ENCODE measurements at regions not wholly inside any gene's neighbourhood (a gene's known extent, or its start where the extent isn't known, plus 50 kb on each side); places are given as distances from the start of the nearest gene placed in this dataset.

DNA sequence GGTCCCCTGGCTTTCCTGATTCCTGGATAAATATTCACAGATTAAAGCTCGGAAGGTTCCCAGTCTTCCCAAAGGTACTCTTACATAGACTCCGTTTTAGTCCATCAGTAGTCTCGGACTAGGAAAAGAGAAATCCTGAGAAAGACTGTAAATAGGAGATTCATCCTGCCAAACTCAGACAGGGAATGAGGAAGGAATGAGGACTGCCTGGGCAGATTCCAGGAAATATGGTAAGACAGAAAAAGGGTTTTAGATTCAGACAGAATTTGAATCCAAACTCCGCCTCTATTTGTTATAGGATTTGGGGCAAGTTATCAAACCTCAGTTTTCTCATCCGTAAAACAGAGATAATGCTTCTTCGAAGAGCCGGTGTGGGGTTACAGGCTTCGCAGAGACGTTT lies 77.8 kb upstream of the VGLL4 start:
- TF ChIP-seq, protein P1, sequence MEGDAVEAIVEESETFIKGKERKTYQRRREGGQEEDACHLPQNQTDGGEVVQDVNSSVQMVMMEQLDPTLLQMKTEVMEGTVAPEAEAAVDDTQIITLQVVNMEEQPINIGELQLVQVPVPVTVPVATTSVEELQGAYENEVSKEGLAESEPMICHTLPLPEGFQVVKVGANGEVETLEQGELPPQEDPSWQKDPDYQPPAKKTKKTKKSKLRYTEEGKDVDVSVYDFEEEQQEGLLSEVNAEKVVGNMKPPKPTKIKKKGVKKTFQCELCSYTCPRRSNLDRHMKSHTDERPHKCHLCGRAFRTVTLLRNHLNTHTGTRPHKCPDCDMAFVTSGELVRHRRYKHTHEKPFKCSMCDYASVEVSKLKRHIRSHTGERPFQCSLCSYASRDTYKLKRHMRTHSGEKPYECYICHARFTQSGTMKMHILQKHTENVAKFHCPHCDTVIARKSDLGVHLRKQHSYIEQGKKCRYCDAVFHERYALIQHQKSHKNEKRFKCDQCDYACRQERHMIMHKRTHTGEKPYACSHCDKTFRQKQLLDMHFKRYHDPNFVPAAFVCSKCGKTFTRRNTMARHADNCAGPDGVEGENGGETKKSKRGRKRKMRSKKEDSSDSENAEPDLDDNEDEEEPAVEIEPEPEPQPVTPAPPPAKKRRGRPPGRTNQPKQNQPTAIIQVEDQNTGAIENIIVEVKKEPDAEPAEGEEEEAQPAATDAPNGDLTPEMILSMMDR (IDR thresholded peaks at IDR 0.05): no peak
- ChIA-PET POLR2A (no interaction called here), CTCF (no interaction called here)
- intact Hi-C loops (cut with micrococcal nuclease): no loop called here
- no peak for ATAC-seq
- no peak for DNase-seq
- Mint-ChIP-seq H3K27me3 (peaks cover 19% of the 10 kb centered on the region), H3K27ac (no peak overlapping the region), H3K4me3 (no peak overlapping the region), H3K4me1 (ENCODE audit: low read depth) (peaks cover 16% of the 10 kb centered on the region), H3K9me3 (no peaks in the 10 kb centered on the region), H3K36me3 (ENCODE audit: low read depth) (no peaks in the 10 kb centered on the region)

DNA sequence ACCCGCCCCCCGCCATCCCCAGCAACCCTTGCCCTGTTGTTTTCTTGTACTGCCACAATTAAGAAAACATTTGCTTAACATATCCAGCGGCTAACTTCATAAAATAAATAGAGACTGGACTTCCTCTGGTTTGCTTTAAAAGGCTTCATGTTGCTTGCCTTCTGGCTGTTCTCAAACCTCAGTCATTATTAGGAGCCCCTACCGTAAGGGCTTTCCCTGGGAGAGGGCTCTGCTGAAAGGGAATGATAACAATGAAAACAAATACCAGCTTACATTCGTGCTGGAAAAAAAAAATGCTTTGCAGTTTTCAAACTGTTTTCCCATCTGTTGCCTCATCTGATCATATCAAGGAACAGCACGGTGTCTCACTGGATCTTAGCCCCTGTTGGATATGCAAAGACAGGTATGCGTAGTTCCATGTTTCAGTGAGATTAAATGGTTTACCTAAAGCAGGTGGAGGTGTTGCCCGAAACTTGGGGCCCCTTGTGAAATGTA lies 77.2 kb upstream of the VGLL4 start:
- Mint-ChIP-seq H3K4me3 (peak overlapping the region; percentile 76), H3K4me1 (ENCODE audit: low read depth) (peaks cover 16% of the 10 kb centered on the region), H3K36me3 (ENCODE audit: low read depth) (no peaks in the 10 kb centered on the region), H3K9me3 (no peaks in the 10 kb centered on the region), H3K27me3 (peaks cover 16% of the 10 kb centered on the region), H3K27ac (peak overlapping the region; percentile 27)
- TF ChIP-seq, protein P1 (IDR thresholded peaks at IDR 0.05): no peak
- CTCF ChIA-PET: no interaction called here
- POLR2A ChIA-PET: no interaction called here
- DNase-seq (no peak), ATAC-seq (no peak)
- intact Hi-C loops (cut with micrococcal nuclease): no loop called here

DNA sequence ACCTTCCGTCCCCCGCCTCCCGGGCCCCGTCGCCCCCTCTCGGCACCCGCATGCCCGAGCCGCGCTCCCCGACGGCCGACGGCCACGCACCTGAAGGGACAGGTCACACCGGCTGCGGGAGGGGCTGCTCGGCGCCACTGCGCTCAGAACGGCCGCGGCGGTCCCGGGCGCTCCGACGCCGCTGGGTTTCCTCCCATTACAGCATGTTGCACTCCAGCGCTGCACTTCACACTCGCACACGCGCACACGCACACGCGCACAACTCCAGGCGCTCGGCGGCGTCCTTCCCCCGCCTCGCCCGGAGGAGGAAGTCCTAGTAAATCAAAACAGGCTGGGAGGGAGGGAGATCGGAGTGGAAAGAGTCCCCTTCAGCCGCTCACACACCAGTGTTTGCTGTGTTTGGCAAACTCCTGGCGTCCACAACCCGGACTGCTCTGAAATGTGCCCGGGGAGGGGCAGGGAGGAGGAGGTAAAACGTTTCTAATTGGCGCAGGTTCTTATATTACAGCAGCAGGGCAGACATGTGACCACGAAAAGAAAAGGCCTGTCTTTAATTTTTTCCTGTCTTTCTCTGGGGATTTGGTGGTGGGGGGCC lies 76.7 kb upstream of the VGLL4 start:
- CTCF ChIA-PET: no interaction called here
- Mint-ChIP-seq H3K27me3 (peaks cover 15% of the 10 kb centered on the region), H3K4me3 (peak overlapping the region; percentile 76), H3K4me1 (ENCODE audit: low read depth) (peaks cover 16% of the 10 kb centered on the region), H3K9me3 (no peaks in the 10 kb centered on the region), H3K36me3 (ENCODE audit: low read depth) (no peaks in the 10 kb centered on the region), H3K27ac (peak overlapping the region; percentile 55)
- POLR2A ChIA-PET: no interaction called here
- TF ChIP-seq, protein P1 (IDR thresholded peaks at IDR 0.05): no peak
- intact Hi-C loops (cut with micrococcal nuclease): no loop called here
- peak; percentile 64 for DNase-seq
- peak; percentile 52 for ATAC-seq

DNA sequence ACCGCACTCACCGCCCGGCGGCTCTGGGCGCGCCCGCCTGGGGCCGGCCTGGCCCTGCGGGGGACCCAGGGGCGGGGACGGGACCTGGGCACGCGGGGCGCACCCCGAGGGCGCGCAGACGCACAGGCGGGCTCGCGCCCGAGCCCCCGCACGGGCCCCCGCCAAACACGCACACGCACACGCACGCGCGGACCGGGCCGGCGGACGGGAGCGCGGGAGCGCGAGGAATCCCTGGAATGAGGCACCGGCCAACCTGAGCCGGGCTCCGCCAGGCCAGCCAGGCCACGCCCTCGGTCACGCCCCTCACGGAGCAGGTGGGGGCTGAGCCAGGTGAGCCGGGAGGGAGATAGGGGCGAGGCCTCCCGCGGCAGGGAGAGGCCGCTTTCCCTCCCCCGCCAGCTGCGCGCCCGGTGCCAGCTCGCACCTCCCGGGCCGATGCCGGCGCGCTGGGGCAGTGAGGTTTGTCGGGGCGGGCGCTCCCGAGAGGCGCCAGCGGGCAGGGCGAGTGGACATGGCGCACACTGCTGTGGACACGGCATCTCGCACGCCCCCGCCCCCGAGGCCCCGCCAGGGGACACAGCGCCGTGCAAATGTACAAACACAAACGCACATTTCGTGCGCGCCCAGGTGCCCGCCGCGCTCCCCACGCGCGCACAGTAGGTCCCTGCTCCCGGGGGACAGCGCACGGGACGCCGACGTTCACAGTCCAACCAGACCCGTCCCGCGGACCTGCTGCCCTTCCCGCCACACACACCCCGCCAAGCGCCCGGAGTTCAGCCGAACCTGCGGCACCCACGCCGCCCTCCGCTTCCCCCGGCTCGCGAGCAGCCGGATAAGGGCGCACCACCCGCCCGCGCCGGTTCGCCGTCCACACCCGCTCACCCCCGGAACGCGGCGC lies 75.9 kb upstream of the VGLL4 start:
- intact Hi-C loops (cut with micrococcal nuclease): no loop called here
- TF ChIP-seq, protein P1 (IDR thresholded peaks at IDR 0.05): no peak
- no peaks in the 10 kb centered on the region for H3K9me3 Mint-ChIP-seq
- peak overlapping the region; percentile 91 for H3K4me3 Mint-ChIP-seq
- CTCF ChIA-PET: no interaction called here
- peak; percentile 70 for ATAC-seq
- H3K4me1 Mint-ChIP-seq (ENCODE audit: low read depth): peaks cover 13% of the 10 kb centered on the region
- POLR2A ChIA-PET: interaction anchor here (0.6 kb wide), 1 partner anchor 862 kb away, joined by 3 read pairs; no protein-coding TSS in a partner anchor
- no peaks in the 10 kb centered on the region for H3K36me3 Mint-ChIP-seq (ENCODE audit: low read depth)
- H3K27me3 Mint-ChIP-seq: peaks cover 12% of the 10 kb centered on the region
- DNase-seq: peak; percentile 72
- peak overlapping the region; percentile 34 for H3K27ac Mint-ChIP-seq

All from activated CD8-positive, alpha-beta T cell treated with anti-CD3 and anti-CD28 coated beads for 36 hours (primary cell).